Peyer's patch (tissue), 4 donors: ENCODE measurements at regions not wholly inside any gene's neighbourhood (a gene's known extent, or its start where the extent isn't known, plus 50 kb on each side); places are given as distances from the start of the nearest gene placed in this dataset.

Source experiments
- DNase-seq, 3 donors: peaks; one replicate each; pipeline ENCODE4 v3.0.0-alpha.2; 2017 to 2019
- H3K27ac ChIP-seq, 4 donors: fragments of 200-600 bp; sonication (generic); one replicate each; pipeline ENCODE4 v1.5.1; 2016 to 2019
- H3K27me3 ChIP-seq, 2 donors: fragments of 200-600 bp; sonication (generic); one replicate each; pipeline ENCODE4 v1.5.1; 2019
- H3K36me3 ChIP-seq, 3 donors: fragments of 200-600 bp; sonication (generic); one replicate each; pipeline ENCODE4 v1.5.1; 2016 to 2019
- H3K4me1 ChIP-seq, 4 donors: fragments of 200-600 bp; sonication (generic); one replicate each; pipeline ENCODE4 v1.5.1; 2016 to 2019
- H3K4me3 ChIP-seq, 4 donors: fragments of 200-600 bp; sonication (generic); 1 replicate in 3 of 4; 2 replicates in 1 of 4; pipeline ENCODE4 v1.5.1; 2016 to 2019; ENCODE audit warnings: mild to moderate bottlenecking in 1 of 4
- H3K9me3 ChIP-seq, 4 donors: fragments of 200-600 bp; sonication (generic); one replicate each; pipeline ENCODE4 v1.5.1; 2016 to 2019; ENCODE audit warnings: mild to moderate bottlenecking in 1 of 4
- CTCF ChIP-seq, 6 experiments: fragments of 450-650 bp in 4 of 6; fragments of 200-600 bp in 2 of 6; sonication (generic) in 1 of 6; IDR thresholded peaks; one replicate each; pipeline ENCODE4 v1.5.1; 2017 to 2019; ENCODE audit warnings: antibody characterized with exemption in 6 of 6, mild to moderate bottlenecking in 3 of 6, moderate library complexity in 1 of 6
- POLR2A ChIP-seq, 2 donors: fragments of 450-650 bp; IDR thresholded peaks; one replicate each; pipeline ENCODE4 v1.5.1; 2017; ENCODE audit warnings: antibody characterized with exemption in 2 of 2, mild to moderate bottlenecking in 2 of 2, moderate library complexity in 2 of 2

GRCh38 chr1:78318011-78318410 lies 172.8 kb upstream of the PTGFR start:
- Histone ChIP-seq H3K27ac (no peak overlapping the region), H3K36me3 (no peaks in the 10 kb centered on the region), H3K4me1 (no peaks in the 10 kb centered on the region), H3K27me3 (no peaks in the 10 kb centered on the region), H3K9me3 (no peaks in the 10 kb centered on the region), H3K4me3 (no peak overlapping the region)
- TF ChIP-seq POLR2A (IDR thresholded peaks at IDR 0.05) (no peak), CTCF (IDR thresholded peaks at IDR 0.05) (no peak)
- no peak for DNase-seq

- Histone ChIP-seq H3K4me3 (no peak overlapping the region), H3K4me1 (no peaks in the 10 kb centered on the region)
Observed at GRCh38 chr1:78319603-78320002, 171.2 kb upstream of the PTGFR start.

GRCh38 chr1:78322928-78323680 lies 167.7 kb upstream of the PTGFR start:
- H3K27ac ChIP-seq = no peak overlapping the region
- H3K27me3 ChIP-seq = no peaks in the 10 kb centered on the region
- no peak overlapping the region for H3K4me3 ChIP-seq
- H3K4me1 ChIP-seq = no peaks in the 10 kb centered on the region
- no peak for TF ChIP-seq CTCF (IDR thresholded peaks at IDR 0.05)
- TF ChIP-seq POLR2A (IDR thresholded peaks at IDR 0.05) = no peak
- DNase-seq = no peak
- no peaks in the 10 kb centered on the region for H3K9me3 ChIP-seq
- no peaks in the 10 kb centered on the region for H3K36me3 ChIP-seq

More at GRCh38 chr1:78319603-78320002, 171.2 kb upstream of the PTGFR start:
- TF ChIP-seq CTCF (IDR thresholded peaks at IDR 0.05) (no peak), POLR2A (IDR thresholded peaks at IDR 0.05) (no peak)
- Histone ChIP-seq H3K9me3 (no peaks in the 10 kb centered on the region), H3K36me3 (no peaks in the 10 kb centered on the region), H3K27ac (no peak overlapping the region), H3K27me3 (no peaks in the 10 kb centered on the region)
- DNase-seq = no peak

GRCh38 chr1:78325293-78325692 lies 165.5 kb upstream of the PTGFR start:
- no peak overlapping the region for H3K27ac ChIP-seq
- H3K4me3 ChIP-seq = no peak overlapping the region
- H3K27me3 ChIP-seq = no peaks in the 10 kb centered on the region
- H3K4me1 ChIP-seq = no peaks in the 10 kb centered on the region
- no peak for TF ChIP-seq POLR2A (IDR thresholded peaks at IDR 0.05)
- TF ChIP-seq CTCF (IDR thresholded peaks at IDR 0.05) = no peak
- no peaks in the 10 kb centered on the region for H3K9me3 ChIP-seq
- no peak for DNase-seq
- H3K36me3 ChIP-seq = no peaks in the 10 kb centered on the region

GRCh38 chr1:78329475-78329874 lies 161.3 kb upstream of the PTGFR start:
- H3K27me3 ChIP-seq = no peaks in the 10 kb centered on the region
- H3K4me3 ChIP-seq = no peak overlapping the region
- no peak overlapping the region for H3K27ac ChIP-seq
- H3K9me3 ChIP-seq = no peaks in the 10 kb centered on the region
- H3K36me3 ChIP-seq = no peaks in the 10 kb centered on the region
- TF ChIP-seq CTCF (IDR thresholded peaks at IDR 0.05) (no peak), POLR2A (IDR thresholded peaks at IDR 0.05) (no peak)
- no peak for DNase-seq
- no peaks in the 10 kb centered on the region for H3K4me1 ChIP-seq
